IMR-90 (cell line): ENCODE measurements at regions not wholly inside any gene's neighbourhood (a gene's known extent, or its start where the extent isn't known, plus 50 kb on each side); places are given as distances from the start of the nearest gene placed in this dataset.

Experiments
- ATAC-seq: fragments of 200-7000 bp; cut with Tn5 transposase; 2 replicates; pipeline ENCODE4 v1.9.1; 2020; ENCODE audit warnings: low read depth, mild to moderate bottlenecking, moderate library complexity
- BruUV-seq: library from RNA; stranded (reverse); fragments of 400-500 nt; replicated peaks from 2 replicates; lab custom pipeline; 2021; lab: Mats Ljungman, UMichigan
- CTCF ChIA-PET: fragments of 300-600 bp; formaldehyde crosslinking; extraction: SDS; loops from one replicate; lab custom pipeline; 2021; ENCODE audit warnings: antibody characterized with exemption; lab: Yijun Ruan, JAX
- POLR2A ChIA-PET: fragments of 300-600 bp; sonication (Branson Sonifier 250); formaldehyde crosslinking; loops from one replicate; lab custom pipeline; 2022; ENCODE audit warnings: antibody characterized with exemption; ENCODE audit not compliant: unreplicated experiment; lab: Charles Lee
- DNase-seq: peaks from one replicate; pipeline ENCODE4 v3.0.0; 2013
- H2AFZ ChIP-seq: replicated peaks from 2 replicates; pipeline ENCODE3; 2013; ENCODE audit warnings: low read length, mild to moderate bottlenecking; ENCODE audit not compliant: poor library complexity
- H2AK5ac ChIP-seq: 2 replicates; pipeline ENCODE4 v1.6.1; 2013; ENCODE audit warnings: low read depth, low read length, inconsistent platforms
- H2AK9ac ChIP-seq: replicated peaks from 2 replicates; pipeline ENCODE3; 2013; ENCODE audit warnings: mild to moderate bottlenecking, low read depth, low read length, moderate library complexity; ENCODE audit not compliant: poor library complexity
- H2BK120ac ChIP-seq: 2 replicates; pipeline ENCODE4 v1.6.1; 2013; ENCODE audit warnings: low read depth, low read length, inconsistent platforms
- H2BK15ac ChIP-seq: 3 replicates; pipeline ENCODE4 v1.6.1; 2013; ENCODE audit warnings: low read depth, low read length, inconsistent platforms
- H2BK20ac ChIP-seq: 2 replicates; pipeline ENCODE4 v1.6.1; 2013; ENCODE audit warnings: low read depth, mild to moderate bottlenecking, inconsistent platforms, low read length, moderate library complexity
- H2BK5ac ChIP-seq: 2 replicates; pipeline ENCODE4 v1.6.1; 2013; ENCODE audit warnings: mild to moderate bottlenecking, low read depth, low read length, inconsistent platforms; ENCODE audit not compliant: poor library complexity, severe bottlenecking
- H3K14ac ChIP-seq: replicated peaks from 2 replicates; pipeline ENCODE4 v1.6.1; 2013; ENCODE audit warnings: low read depth, low read length, inconsistent platforms
- H3K18ac ChIP-seq: 2 replicates; pipeline ENCODE4 v1.6.1; 2013; ENCODE audit warnings: low read depth, low read length, control low read depth
- H3K23ac ChIP-seq: 2 replicates; pipeline ENCODE4 v1.6.1; 2013; ENCODE audit warnings: low read depth, low read length, inconsistent platforms
- H3K27ac ChIP-seq: 2 replicates; pipeline ENCODE4 v1.5.1; 2013; ENCODE audit warnings: mild to moderate bottlenecking, control low read depth, low read length; ENCODE audit not compliant: insufficient read depth
- H3K27me3 ChIP-seq: 2 replicates; pipeline ENCODE4 v1.6.1; 2013; ENCODE audit warnings: low read length; ENCODE audit not compliant: control insufficient read depth, insufficient read depth
- H3K36me3 ChIP-seq: 2 replicates; pipeline ENCODE4 v1.6.1; 2013; ENCODE audit warnings: low read length, mixed read lengths; ENCODE audit not compliant: control insufficient read depth, insufficient read depth
- H3K4ac ChIP-seq: 2 replicates; pipeline ENCODE4 v1.6.1; 2013; ENCODE audit warnings: low read depth, low read length, inconsistent platforms
- H3K4me1 ChIP-seq: 2 replicates; pipeline ENCODE4 v1.6.1; 2013; ENCODE audit warnings: low read length, mixed read lengths; ENCODE audit not compliant: control insufficient read depth, insufficient read depth
- H3K4me2 ChIP-seq: 2 replicates; pipeline ENCODE4 v1.6.1; 2013; ENCODE audit warnings: low read depth, mild to moderate bottlenecking, control low read depth, low read length, moderate library complexity
- H3K4me3 ChIP-seq: 2 replicates; pipeline ENCODE4 v1.5.1; 2013; ENCODE audit warnings: low read depth, mild to moderate bottlenecking, control low read depth, low read length, moderate library complexity; ENCODE audit not compliant: insufficient read depth
- H3K56ac ChIP-seq: 2 replicates; pipeline ENCODE4 v1.6.1; 2013; ENCODE audit warnings: low read length, inconsistent platforms; ENCODE audit not compliant: insufficient read depth; ENCODE audit errors: extremely low read depth
- H3K79me1 ChIP-seq, 2 experiments: 2 replicates each; pipeline ENCODE4 v1.6.1; 2013; ENCODE audit warnings: low read length in 2 of 2, inconsistent platforms in 1 of 2, low read depth in 1 of 2
- H3K9ac ChIP-seq: 2 replicates; pipeline ENCODE4 v1.6.1; 2013; ENCODE audit warnings: low read depth, low read length, control low read depth
- H3K9me1 ChIP-seq: 2 replicates; pipeline ENCODE4 v1.6.1; 2013; ENCODE audit warnings: low read length, inconsistent platforms; ENCODE audit not compliant: insufficient read depth
- H3K9me3 ChIP-seq: 2 replicates; pipeline ENCODE4 v1.6.1; 2013; ENCODE audit warnings: low read length; ENCODE audit not compliant: control insufficient read depth, insufficient read depth
- H4K20me1 ChIP-seq: 2 replicates; pipeline ENCODE4 v1.6.1; 2013; ENCODE audit warnings: low read length, inconsistent platforms; ENCODE audit not compliant: insufficient read depth
- H4K5ac ChIP-seq: 2 replicates; pipeline ENCODE4 v1.6.1; 2013; ENCODE audit warnings: mild to moderate bottlenecking, low read depth, low read length, control low read depth
- H4K8ac ChIP-seq, 2 experiments: 2 replicates each; pipeline ENCODE4 v1.6.1; 2013; ENCODE audit warnings: low read depth in 2 of 2, low read length in 2 of 2, control low read depth in 1 of 2, inconsistent platforms in 1 of 2
- H4K91ac ChIP-seq: 2 replicates; pipeline ENCODE4 v1.6.1; 2013; ENCODE audit warnings: low read depth, low read length, inconsistent platforms; ENCODE audit not compliant: insufficient read depth
- CEBPB ChIP-seq: IDR thresholded peaks from 2 replicates; pipeline ENCODE4 v1.6.1; 2012; ENCODE audit warnings: low read depth, low read length, improper control_type of control experiment
- MAZ ChIP-seq: IDR thresholded peaks from 2 replicates; pipeline ENCODE4 v1.6.1; 2012; ENCODE audit warnings: low read depth, mild to moderate bottlenecking, low read length, improper control_type of control experiment, moderate library complexity, borderline replicate concordance
- RFX5 ChIP-seq: IDR thresholded peaks from 2 replicates; pipeline ENCODE4 v1.8.0; 2012; ENCODE audit warnings: low read depth, mild to moderate bottlenecking, low read length, moderate library complexity
- SMC3 ChIP-seq: fragments of 150-350 bp; IDR thresholded peaks from 2 replicates; pipeline ENCODE4 v1.6.1; 2016; ENCODE audit warnings: low read depth, mild to moderate bottlenecking, antibody characterized with exemption, low read length, moderate library complexity
- USF2 ChIP-seq: fragments of 150-350 bp; IDR thresholded peaks from 2 replicates; pipeline ENCODE4 v1.6.1; 2017; ENCODE audit warnings: mild to moderate bottlenecking, antibody characterized with exemption, low read length, low read depth
- WGBS, 2 experiments: methylation state at CpG; one replicate each; pipeline versions ENCODE4 v1.1.5 to v1.1.7; 2013; ENCODE audit warnings: missing lambda C conversion rate in 2 of 2; ENCODE audit not compliant: insufficient read length in 1 of 2; ENCODE audit errors: extremely low coverage in 2 of 2; 5-methylcytosine and 5-hydroxymethylcytosine counted together
- dilution Hi-C: fragments of 300-500 bp; cut with HindIII; formaldehyde crosslinking; loops from one replicate; pipeline ENCODE4 v1.14.3; 2018; ENCODE audit warnings: low sequenced_read_pairs; ENCODE audit not compliant: unreplicated experiment
- in situ Hi-C: fragments of 300-500 bp; cut with MboI; formaldehyde crosslinking; loops from 3 replicates; pipeline ENCODE4 v1.14.3; 2019; ENCODE audit warnings: low sequenced_read_pairs, inconsistent platforms, mixed read lengths
- intact Hi-C: fragments of 100-400 bp; cut with micrococcal nuclease; formaldehyde crosslinking; loops from 2 replicates; pipeline ENCODE4 v1.10.0; 2022

DNA sequence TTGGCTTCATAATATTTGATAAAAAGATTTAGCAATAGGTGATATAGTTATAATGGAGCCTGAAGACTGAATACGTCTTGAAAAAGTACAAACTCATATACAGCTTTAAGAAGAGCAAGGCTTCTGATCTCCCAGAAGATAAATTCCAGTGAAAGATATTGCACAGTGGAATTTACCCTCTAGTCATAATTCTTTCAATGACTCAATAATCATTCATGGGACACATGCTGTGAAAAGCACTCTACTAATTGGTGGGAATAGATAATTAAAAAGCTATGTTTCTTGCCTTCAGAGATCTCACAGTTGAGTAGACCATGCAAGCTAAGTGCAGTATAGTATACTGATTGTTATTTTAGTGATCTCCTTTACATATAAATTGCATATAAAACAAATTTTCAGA lies 538.6 kb upstream of the CYLC2 start:
- dilution Hi-C loops (no loop called here), in situ Hi-C loops (no loop called here), intact Hi-C loops (no loop called here)
- Histone ChIP-seq H3K4me1 (no peaks in the 10 kb centered on the region), H3K4me2 (no peak overlapping the region), H3K4me3 (no peak overlapping the region), H2BK15ac (no peak overlapping the region), H2AFZ (no peak overlapping the region), H4K91ac (no peak overlapping the region), H3K9ac (no peak overlapping the region), H4K20me1 (no peaks in the 10 kb centered on the region), H2AK5ac (no peak overlapping the region), H3K23ac (no peak overlapping the region), H3K14ac (no peak overlapping the region), H3K9me1 (no peaks in the 10 kb centered on the region), H3K79me1 (no peaks in the 10 kb centered on the region), H3K9me3 (peaks cover 5% of the 10 kb centered on the region; the same call in 1 of the 2 replicates), H2BK20ac (no peak overlapping the region), H3K27ac (no peak overlapping the region), H2AK9ac (no peak overlapping the region), H3K56ac (no peak overlapping the region), H2BK120ac (no peak overlapping the region), H3K4ac (no peak overlapping the region), H3K36me3 (no peaks in the 10 kb centered on the region), H4K8ac (no peak overlapping the region), H2BK5ac (no peak overlapping the region), H4K5ac (no peak overlapping the region), H3K27me3 (no peaks in the 10 kb centered on the region), H3K18ac (no peak overlapping the region)
- ATAC-seq (no peak), DNase-seq (no peak)
- BruUV-seq = no TSS peak
- POLR2A ChIA-PET = no interaction called here
- no CpG with 5 or more reads among the region's 1 CpG for WGBS, 2 experiments
- CTCF ChIA-PET = no interaction called here
- TF ChIP-seq USF2 (no peak), RFX5 (no peak), SMC3 (no peak), MAZ (no peak), CEBPB (no peak)
